Astrocyte of the spinal cord (primary cell): ENCODE measurements at regions not wholly inside any gene's neighbourhood (a gene's known extent, or its start where the extent isn't known, plus 50 kb on each side); places are given as distances from the start of the nearest gene placed in this dataset.
"Not testable (repeated sequence)": the region's sequence is repeated elsewhere in the genome, so short reads cannot be mapped to it uniquely, and the experiment has no call there.

Experiments
- DNase-seq: peaks from one replicate; pipeline ENCODE4 v3.0.0; 2011; ENCODE audit warnings: low read depth, low spot score
- H3K4me3 ChIP-seq: 2 replicates; pipeline ENCODE4 v1.5.1; 2011; ENCODE audit warnings: low read depth, mild to moderate bottlenecking, low read length, moderate library complexity
- in situ Hi-C: cut with HindIII; loops from 2 replicates; pipeline ENCODE4 v1.10.0; 2017; ENCODE audit warnings: low sequenced_read_pairs
- TF ChIP-seq, protein P1 (sequence below): IDR thresholded peaks from 2 replicates; pipeline ENCODE4 v1.5.1; 2012; ENCODE audit warnings: low read depth, mild to moderate bottlenecking, low read length, inconsistent platforms

DNA sequence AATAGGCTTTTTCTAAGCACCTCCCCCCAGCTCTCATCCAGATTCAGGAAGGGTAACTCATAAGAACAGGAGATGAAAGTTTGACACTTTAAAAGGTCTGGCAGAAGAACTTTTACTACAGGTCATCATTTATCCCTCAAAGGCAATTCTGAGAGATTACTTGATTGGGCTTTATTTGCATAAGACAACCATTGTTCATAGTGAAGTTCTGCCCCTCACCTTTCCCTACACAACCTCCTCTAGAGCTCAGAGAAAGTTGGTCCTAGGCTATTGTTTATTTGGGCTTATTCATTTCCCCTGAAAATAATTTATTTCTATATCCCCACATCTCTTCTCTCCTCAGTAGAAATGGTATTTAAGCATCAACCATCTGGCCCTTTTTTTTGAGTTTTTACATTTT, 568.4 kb downstream of the ZNF608 start:
- in situ Hi-C loops, result no loop called here
- no peak for DNase-seq
- TF ChIP-seq, protein P1, sequence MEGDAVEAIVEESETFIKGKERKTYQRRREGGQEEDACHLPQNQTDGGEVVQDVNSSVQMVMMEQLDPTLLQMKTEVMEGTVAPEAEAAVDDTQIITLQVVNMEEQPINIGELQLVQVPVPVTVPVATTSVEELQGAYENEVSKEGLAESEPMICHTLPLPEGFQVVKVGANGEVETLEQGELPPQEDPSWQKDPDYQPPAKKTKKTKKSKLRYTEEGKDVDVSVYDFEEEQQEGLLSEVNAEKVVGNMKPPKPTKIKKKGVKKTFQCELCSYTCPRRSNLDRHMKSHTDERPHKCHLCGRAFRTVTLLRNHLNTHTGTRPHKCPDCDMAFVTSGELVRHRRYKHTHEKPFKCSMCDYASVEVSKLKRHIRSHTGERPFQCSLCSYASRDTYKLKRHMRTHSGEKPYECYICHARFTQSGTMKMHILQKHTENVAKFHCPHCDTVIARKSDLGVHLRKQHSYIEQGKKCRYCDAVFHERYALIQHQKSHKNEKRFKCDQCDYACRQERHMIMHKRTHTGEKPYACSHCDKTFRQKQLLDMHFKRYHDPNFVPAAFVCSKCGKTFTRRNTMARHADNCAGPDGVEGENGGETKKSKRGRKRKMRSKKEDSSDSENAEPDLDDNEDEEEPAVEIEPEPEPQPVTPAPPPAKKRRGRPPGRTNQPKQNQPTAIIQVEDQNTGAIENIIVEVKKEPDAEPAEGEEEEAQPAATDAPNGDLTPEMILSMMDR, result no peak
- no peak overlapping the region for H3K4me3 ChIP-seq

DNA sequence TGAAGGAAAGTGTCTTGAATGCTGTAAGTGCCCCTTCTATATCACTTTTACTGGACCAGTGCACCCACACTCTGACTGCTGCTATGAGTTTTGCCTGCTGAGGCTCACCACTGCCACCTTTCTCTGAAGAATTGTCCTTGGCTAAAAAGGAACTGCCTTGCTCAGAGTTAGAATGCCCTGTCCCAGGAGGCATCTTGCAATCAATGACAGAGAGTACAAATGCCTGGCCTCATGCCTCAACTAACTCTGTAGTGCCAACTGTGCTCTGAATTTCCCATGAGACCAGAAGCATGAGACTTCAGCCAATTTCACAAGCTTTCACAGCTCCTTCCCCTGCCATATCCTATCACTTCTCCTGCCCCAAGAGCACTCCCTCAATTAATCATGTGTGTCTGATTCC, 569.7 kb downstream of the ZNF608 start:
- in situ Hi-C loops, result no loop called here
- H3K4me3 ChIP-seq, result no peak overlapping the region
- no peak for DNase-seq
- TF ChIP-seq, protein P1, result peak; percentile 15

DNA sequence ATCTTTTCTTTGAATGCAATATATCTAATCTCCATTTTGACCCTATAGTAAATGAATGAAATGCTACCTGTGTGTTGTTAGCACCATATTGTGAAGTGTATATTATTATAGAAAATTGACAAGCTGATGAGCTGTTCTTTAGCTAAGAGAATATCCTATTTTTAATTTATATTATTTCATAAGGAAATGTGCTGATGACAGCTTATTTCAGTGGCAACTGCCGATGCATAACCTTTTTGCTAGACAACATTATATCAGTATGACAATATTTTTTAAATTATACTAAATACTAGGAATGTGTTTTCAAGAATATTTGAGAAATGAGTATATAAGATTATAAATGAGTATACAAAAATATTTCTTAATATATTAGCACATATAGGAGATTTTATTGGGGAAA, 573.1 kb downstream of the ZNF608 start:
- no peak overlapping the region for H3K4me3 ChIP-seq
- no peak for DNase-seq
- TF ChIP-seq, protein P1, result no peak
- in situ Hi-C loops, result no loop called here

DNA sequence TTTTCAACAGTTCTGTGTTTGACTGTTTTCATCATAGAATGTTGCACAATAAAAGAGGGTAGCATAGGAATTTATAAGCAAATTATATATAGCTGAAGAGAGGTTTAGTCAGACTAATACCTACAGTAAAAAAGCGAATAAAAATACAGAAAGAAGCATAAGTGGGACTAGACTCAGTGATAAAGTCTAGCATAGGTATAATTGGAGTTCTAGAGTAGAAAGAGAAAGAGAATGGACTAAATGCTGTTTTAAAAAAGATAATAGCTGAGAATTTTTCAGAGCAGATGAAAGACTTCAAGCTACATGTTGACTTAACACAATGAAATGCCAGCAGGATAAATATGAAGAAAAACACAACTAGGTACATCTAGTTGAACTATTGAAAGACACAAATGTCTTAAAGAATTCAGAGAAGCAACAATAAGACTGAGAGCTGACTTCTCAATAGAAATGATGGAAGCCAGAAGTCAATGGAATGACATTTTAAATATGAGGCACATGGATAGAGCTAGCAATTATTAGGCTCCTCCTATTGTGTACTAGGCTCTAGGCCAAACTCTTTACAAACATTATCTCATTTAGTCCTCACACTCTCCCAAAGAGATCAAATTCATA, 573.9 kb downstream of the ZNF608 start:
- TF ChIP-seq, protein P1, result no peak
- no peak overlapping the region for H3K4me3 ChIP-seq
- DNase-seq, result peak; percentile 17
- in situ Hi-C loops, result no loop called here

DNA sequence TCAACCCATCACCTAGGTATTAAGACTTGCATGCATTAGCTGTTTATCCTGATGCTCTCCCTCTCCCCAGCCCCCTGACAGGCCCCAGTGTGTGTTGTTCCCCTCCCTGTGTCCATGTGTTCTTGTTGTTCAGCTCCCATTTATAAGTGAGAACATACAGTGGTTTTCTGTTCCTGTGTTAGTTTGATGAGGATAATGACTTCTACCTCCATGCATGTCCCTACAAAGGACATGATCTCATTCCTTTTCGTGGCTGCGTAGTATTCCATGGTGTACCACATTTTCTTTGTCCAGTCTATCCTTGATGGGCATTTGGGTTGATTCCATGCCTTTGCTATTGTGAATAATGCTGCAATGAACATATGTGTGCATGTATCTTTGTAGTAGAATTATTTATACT, 578.3 kb downstream of the ZNF608 start:
- H3K4me3 ChIP-seq, DNase-seq, in situ Hi-C loops: not testable (repeated sequence)

DNA sequence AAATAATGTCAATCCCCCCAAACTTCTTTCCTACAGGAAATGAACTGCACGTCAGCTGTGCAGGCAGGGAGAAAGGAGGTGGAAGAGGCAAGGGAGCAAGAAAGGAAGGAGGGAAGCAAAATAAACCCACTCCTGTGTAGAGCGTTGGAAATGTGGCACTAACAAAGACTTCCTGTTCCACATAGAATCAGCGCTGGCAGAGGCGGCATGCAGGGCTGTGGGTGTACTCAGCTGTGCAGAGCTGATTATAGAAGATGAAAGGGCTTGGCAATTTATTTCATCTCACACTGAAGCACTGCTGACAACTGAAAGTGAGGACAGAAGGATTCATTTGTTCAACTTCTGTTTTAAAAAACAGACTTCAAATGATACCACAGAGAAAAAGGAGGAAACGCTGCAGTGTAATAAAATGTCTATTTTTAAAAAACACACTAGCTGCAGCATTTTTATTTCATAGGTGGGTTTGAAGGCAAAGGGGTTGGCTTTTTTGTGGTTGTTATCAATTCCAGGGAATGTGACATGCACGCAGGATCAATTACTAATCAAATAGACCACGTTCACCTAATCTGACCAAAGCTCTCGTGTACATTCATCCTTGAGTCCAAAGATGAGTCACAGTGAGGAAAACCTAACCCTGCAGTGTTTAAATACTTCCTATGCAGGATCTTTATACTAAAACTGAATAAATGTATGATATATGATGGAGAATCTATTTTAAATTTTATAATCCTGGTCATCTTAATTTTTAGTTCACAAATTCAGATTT, 583.5 kb downstream of the ZNF608 start:
- in situ Hi-C loops, result no loop called here
- DNase-seq, result peak; percentile 29
- TF ChIP-seq, protein P1, result no peak
- H3K4me3 ChIP-seq, result no peak overlapping the region

DNA sequence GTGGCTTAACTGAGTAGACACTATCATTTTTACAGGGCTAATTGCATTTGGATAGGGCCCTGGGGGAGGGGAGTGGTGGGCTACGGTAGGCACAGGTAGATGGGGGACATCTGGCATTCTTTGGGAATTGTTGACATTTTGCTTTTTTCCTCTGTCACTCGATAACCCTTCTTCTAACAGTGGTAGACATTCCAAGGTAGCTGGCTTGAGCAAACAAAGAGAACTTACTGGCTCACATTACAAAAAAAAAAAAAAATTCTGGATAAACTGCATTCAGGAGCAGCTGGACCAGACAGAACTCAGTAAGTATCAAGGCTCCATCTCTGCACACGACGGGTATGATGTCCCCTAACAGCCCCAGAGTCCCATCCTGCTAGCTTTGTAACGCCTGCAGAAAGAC, 585.2 kb downstream of the ZNF608 start:
- DNase-seq, result no peak
- in situ Hi-C loops, result no loop called here
- TF ChIP-seq, protein P1, result no peak
- no peak overlapping the region for H3K4me3 ChIP-seq
